Epidermal melanocyte (primary cell): ENCODE measurements at regions not wholly inside any gene's neighbourhood (a gene's known extent, or its start where the extent isn't known, plus 50 kb on each side); places are given as distances from the start of the nearest gene placed in this dataset.
"Not testable (repeated sequence)": the region's sequence is repeated elsewhere in the genome, so short reads cannot be mapped to it uniquely, and the experiment has no call there.

Experiments
- DNase-seq: peaks from one replicate; pipeline ENCODE4 v3.0.0; 2011; ENCODE audit warnings: low spot score; ENCODE audit not compliant: insufficient read length

GRCh38 chr5:152056931-152057330 lies 132.3 kb upstream of the GLRA1 start:
- DNase-seq = no peak

- no peak for DNase-seq
These were observed 127.8 kb upstream of the GLRA1 start for GRCh38 chr5:152052470-152052869.

GRCh38 chr5:152051499-152052454 lies 127.1 kb upstream of the GLRA1 start:
- DNase-seq = no peak

- no peak for DNase-seq
These were observed 121.7 kb upstream of the GLRA1 start for GRCh38 chr5:152046361-152046760.

GRCh38 chr5:152038856-152039255 lies 114.2 kb upstream of the GLRA1 start:
- not testable (repeated sequence) for DNase-seq

GRCh38 chr5:152026328-152027024 lies 101.8 kb upstream of the GLRA1 start:
- not testable (repeated sequence) for DNase-seq

GRCh38 chr5:152016421-152016820 lies 91.8 kb upstream of the GLRA1 start:
- no peak for DNase-seq

- DNase-seq = no peak
These were observed 83.1 kb upstream of the GLRA1 start for GRCh38 chr5:152007653-152008335.

- no peak for DNase-seq
These were observed 79.4 kb upstream of the GLRA1 start for GRCh38 chr5:152004095-152004494.
